Stimulated activated CD8-positive, alpha-beta memory T cell treated with anti-CD3 and anti-CD28 coated beads, Interleukin-4, amount 100 ng/mL, for 48 hours (primary cell): ENCODE measurements at regions not wholly inside any gene's neighbourhood (a gene's known extent, or its start where the extent isn't known, plus 50 kb on each side); places are given as distances from the start of the nearest gene placed in this dataset.
"Not testable (repeated sequence)": the region's sequence is repeated elsewhere in the genome, so short reads cannot be mapped to it uniquely, and the experiment has no call there.

Experiments used
- DNase-seq: peaks from one replicate; pipeline ENCODE4 v3.0.0-alpha.2; 2020

DNA sequence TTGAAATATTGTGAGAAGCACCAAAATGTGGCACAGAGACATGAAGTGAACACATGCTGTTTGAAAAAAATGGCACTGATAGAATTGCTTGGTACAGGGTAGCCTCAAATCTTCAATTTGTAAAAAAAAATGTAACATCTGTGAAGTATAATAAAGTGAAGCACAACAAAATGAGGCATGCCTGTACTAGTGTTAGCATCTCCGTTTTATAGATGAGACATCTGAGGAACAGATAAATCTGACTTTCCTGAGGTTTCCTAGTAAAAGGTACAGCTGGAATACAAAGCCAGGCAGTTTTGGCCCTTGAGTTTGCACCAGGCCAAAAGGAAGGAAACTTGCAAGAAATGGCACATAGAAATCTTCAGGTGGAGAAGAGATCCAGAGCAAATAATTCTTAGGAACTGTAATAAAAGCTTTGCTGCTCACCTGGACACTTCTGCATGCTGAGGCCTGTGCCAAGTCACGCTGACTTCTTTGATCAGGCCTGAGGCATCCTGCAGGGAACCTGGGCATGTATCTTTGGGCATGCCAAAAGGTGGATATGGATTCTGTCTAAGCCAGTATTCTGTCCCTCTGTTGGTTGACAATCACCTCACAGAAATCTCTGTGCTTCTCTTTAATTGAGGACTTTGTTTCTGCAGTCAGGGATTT lies 251.5 kb upstream of the PLPP4 start:
- no peak for DNase-seq

DNA sequence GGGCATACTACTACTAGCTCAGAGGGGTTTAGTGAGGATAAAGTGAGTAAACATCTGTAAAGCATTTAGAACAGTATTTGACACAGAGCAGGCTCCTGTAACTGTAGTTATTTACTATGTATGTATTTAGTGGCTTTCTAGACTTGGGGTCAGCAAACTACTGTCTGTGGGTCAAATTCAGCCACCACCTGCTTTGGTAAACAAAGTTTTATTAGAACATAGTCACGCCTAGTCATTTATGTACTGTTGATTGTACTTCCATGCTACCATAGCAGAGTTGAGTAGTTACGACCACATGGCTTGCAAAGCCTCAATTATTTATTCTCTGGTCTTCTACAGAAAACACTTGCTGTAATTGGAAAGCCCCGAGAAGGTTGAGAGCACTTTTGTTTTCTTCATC lies 248.5 kb upstream of the PLPP4 start:
- no peak for DNase-seq

DNA sequence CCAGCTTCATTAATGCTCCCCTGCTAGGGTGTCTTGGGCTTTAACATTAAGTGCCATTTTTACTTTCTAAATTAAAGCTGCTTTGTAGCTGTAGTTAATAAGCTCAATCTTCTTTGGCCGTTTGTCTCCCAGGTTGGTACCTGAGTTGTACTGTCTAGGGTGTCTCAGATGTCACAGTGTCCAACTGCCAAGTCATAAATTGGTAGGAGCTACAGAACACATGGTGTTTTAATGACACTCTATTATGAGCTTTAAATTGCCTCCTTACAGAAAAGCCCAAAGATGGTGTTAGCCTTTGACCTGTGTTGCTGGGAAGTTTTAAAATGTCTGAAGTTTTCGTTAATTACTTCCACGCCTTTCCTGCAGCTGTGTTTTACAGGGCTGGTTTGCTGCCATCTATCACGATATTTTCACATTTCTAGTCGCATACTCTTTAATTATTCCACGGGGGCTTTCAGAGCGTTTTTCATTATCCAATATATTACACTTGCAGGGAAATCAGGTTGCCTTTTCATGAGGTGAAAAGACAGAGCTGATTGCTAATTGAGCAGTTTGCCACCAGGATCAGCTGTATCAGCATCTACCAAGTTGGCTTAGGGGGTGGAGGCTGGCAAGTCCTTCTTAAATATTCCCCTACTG lies 247.8 kb upstream of the PLPP4 start:
- no peak for DNase-seq

DNA sequence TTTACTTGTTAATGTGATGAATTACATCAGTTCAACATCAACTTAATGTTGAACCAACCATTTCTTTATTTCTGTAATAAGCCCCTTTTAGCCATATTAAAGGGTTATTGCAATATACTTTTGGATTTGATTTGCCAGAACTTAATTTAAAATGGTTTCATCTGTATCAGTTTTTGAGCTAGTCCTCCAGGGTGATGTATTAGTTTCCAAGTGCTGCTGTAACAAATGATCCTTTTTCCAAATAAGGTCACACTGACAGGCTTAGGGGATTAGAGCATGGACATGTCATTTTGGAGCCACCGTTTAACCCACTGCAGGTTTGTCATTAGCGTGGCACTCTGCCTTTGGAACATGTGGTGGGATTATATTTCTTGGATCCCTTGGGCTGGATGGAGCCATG lies 244.8 kb upstream of the PLPP4 start:
- DNase-seq, result no peak

DNA sequence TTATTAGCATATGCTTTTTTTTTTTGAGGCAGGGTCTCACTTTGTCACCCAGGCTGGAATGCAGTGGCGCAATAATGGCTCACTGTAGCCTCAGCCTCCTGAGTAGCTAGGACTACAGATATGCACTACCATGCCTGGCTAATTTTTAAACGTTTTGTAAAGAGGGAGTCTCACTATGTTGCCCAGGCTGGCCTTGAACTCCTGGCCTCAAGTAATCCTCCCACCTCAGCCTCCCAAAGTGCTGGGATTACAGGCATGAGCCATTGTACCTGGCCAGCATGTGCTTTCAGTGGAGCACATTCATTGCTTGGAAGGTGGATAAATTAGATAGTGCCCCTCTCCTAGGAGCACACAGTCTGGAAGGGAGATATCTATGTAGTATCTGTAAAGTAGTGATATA lies 243.7 kb upstream of the PLPP4 start:
- not testable (repeated sequence) for DNase-seq

DNA sequence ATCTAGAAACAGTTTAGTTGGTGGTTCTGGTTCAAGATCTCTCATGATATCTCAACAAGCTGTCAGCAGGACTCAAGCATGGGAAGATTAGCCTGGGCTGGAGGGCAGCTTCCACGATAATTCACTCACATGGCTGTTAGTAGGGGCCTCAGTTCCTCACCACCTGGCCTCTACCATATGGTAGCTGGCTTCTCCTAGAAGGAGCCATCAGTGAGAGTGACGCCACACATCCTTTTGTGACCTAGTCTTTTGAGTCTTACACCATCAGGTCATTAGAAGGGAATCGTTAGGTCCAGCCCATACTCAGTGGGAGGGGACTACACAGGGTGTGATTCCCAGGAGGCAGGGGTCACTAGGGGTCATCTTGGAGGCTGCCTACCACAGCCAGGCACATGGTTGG lies 239.3 kb upstream of the PLPP4 start:
- DNase-seq, result no peak

DNA sequence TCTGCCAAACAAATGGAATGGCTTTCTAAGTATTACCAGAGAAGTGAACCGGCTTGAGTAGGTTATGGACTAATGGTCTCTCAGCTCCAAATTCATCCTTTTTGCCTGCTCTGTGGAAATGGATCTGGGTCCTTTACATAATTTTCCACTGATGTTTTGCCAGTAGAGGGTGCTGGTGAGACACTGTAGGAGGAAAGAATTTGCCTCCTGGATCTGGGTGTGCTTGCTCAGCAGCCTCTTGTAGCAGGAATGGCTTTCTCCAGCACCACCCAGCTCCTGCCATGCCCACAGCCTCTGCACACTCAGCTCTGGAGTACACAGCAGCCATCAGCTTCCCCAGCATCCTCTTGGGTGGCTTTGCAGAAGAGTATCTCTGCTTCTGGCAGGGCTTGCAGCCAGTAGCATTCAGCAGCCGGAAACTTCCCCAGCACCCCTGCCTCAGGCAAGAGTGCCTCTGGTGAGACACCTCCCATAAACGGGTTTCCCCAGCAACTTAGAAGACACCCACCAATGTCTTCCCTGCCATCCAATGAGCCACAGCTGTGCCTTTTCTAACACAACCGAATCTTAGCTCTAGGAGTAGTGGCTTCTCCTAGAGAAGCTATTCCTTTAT lies 235.0 kb upstream of the PLPP4 start:
- DNase-seq, result no peak

DNA sequence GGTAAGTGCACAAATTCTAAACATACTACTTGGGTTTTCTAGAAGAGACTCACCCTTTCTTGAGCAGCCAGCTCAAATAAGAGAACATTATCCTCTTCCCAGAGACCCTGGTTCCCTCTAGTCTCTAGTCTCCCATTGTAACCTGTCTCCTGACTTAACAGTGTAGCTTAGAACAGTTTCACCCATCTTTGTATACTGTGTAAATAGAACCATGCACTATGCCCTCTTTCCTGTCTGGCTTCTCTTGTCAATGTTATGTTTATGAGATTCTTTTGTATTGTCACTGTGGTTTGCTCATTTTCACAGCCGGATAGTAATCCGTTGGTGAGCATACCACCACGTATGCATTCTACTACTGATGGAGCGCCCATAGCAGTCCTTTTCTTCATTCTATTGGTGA lies 227.4 kb upstream of the PLPP4 start:
- no peak for DNase-seq

DNA sequence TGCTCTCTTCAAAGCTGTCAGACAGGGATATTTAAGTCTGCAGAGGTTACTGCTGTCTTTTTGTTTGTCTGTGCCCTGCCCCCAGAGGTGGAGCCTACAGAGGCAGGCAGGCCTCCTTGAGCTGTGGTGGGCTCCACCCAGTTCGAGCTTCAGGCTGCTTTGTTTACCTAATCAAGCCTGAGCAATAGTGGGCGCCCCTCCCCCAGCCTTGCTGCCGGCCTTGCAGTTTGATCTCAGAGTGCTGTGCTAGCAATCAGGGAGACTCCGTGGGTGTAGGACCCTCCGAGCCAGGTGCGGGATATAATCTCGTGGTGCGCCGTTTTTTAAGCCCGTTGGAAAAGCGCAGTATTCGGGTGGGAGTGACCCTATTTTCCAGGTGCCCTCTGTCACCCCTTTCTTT lies 217.3 kb upstream of the PLPP4 start:
- not testable (repeated sequence) for DNase-seq

DNA sequence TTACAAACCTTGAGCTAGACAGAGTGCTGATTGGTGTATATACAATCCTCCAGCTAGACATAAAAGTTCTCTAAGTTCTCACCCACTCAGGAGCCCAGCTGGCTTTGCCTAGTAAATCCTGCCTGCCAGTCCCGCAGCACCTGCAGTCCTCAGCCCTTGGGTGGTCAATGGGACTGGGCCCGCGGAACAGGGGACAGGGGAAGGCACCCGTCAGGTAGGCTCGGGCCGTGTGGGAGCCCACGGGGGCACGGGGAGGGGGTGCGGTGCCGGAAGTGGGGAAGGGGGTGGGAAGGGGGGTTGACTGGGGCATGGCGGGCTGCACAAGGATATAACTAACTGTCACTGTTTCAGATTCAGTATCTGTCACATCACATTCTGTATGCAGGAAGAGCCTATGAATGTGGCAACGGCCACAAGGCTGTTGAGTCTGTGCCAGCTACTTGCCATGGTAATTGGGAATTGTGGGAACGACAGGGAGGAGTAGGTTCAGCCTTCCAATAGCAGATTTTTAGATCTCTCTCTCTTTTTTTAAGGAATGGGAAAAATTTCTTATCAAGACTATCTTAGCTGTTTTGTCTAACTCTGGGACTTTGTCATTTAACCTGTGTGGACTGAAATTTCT lies 205.1 kb upstream of the PLPP4 start:
- no peak for DNase-seq

DNA sequence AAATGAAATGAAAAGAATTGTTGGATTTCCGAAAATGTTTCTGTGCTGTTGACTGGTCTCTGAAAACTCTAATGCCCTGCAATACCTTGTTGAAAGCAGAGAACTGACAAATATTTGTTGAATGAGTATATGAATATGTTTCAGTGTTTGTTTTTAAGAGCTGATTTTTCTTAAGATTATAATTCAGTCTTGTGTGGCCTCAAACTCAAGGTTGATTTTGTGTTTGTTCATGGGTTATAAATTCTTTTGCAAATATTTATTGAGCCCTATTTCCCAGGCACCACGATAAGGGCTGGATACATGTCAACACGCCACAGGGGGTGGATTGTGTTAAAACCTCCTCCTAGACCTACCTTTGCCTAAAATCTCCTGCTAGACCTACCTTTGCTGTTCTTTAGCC lies 203.9 kb upstream of the PLPP4 start:
- no peak for DNase-seq

DNA sequence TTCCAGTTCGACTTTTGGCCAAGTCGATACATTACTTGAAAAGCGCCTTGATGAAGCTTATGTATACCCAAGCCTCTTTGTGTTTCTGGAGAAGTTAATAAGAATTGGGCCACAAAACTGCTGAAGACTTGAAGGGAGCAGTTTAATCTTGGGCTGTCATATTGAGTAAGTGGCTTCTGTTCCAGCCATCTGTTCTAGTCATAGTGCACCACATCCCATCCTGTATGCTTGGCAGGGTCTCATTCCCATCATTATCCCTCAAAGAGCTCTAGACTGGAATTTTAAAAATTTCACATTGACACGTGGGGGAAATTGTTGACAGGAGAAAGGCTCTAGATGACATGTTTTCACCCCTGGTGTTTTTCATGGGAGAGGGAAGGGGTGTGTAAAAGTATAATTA lies 196.6 kb upstream of the PLPP4 start:
- DNase-seq, result no peak

DNA sequence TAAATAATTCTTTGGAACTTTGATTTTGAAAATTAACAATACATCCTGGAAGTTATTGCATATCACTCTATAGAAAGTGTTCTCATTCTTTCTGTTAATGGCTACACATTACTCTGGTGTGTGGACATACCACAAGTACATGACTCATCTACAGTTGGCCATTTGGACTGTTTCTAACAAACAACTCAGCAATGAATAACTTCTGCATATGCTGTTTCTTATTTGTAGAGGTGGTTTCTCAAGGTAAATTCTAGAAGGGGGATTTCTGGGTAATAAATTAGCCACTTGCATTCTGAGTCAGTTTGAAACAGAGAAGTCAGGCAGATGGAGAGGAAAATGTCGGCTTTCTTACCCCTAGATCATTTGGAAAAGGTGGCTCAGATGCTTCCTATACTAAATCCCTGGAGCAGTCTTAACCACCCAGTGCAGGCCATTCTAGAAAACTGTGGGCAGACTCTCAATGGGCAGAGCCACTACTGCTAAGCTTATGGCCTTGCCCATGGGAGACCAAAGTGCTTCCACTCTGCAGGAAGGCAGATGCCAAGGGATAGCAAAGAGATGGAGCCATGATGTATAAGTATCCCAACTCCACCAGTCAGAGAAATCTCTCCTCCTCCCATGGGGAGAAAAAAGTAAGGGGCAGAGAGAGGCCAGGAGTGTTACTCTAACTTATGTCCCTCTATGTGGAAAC lies 194.0 kb upstream of the PLPP4 start:
- no peak for DNase-seq

DNA sequence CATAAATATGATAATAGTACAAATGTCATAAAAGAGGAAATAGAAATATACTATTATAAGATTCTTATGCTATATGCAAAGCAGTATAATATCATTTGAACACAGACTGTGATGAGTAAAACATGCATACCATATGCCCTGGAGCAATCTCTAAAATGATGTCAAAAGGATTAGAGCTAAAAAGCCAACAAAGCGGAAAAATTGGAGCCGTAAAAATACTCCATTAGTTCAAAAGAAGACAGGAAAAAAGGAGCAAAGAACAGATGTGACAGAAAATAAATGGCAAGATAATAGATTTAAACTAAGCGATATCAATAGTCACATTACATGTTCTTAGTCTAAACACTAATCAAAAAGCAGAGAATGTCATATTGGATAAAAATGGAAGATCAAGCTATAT lies 191.0 kb upstream of the PLPP4 start:
- DNase-seq, result no peak

DNA sequence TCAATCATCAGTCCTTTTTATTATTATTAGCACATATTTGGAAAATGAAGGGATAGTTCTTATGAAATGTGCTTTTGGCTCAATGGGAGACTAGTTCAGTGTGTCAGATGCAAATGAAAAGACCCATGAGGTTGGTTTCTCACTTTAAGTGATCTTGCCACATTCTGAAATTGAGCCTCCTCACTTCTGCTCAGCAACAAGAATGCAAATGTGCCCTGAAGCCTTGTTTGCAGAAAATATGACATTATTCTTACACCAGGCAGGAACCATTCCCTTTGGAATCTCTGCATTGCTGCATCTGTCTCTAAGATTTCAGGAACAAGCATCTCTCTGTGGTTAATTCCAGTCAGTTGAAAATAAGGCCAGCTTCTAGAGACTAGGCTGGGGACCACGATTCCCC lies 186.1 kb upstream of the PLPP4 start:
- DNase-seq, result no peak

DNA sequence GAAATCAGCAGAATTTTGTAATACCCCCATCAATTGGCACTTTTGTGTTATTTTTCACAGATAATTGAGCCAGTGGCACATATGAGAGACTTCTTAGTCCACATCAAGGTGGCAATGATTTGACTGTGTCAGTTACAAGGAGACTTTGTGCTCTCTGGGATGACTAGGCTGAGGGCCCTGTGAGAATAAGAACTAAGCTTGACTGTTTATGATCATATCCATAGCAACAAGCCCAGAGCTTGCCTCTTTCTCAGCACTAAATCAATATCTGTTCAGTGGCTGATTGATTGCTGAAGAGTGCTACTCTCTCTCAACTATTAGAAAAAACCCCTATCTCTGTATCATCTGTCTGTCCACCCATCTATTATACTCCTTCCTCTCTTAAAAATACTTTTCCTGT lies 185.3 kb upstream of the PLPP4 start:
- no peak for DNase-seq

DNA sequence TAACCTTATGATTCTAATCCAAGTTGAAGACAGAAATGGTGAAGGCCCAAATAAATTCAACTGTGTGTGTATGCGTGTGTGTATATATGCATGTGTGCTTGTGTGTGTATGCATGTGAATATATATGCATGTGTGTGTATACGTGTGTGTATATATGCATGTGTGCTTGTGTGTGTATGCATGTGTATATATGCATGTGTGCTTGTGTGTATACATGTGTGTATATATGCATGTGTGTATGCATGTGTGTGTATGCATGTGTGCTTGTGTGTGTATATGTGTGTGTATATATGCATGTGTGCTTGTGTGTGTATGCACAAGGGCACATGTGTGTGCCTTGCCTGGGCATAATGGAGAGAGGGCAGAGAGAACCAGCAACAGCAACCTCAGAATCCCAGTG lies 184.7 kb upstream of the PLPP4 start:
- no peak for DNase-seq

DNA sequence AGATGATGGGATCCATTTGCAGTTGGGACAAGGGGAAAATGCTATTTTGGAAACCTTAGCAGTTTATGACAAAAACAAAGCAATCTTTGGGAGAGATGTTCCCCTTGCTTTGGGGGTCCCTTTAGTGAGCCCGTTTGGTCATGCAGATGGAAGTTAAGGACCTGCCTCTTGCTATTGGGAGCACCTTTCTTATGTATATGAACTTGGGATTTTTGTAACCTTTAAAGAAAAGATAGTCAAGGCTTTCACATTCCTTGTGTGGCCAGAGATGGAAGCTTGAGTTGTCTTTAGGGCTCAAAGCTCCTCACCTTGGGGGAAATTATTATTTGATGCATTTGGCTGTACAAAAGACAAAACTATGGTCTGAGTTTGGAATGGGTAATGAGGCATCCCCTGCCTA lies 179.0 kb upstream of the PLPP4 start:
- DNase-seq, result no peak

DNA sequence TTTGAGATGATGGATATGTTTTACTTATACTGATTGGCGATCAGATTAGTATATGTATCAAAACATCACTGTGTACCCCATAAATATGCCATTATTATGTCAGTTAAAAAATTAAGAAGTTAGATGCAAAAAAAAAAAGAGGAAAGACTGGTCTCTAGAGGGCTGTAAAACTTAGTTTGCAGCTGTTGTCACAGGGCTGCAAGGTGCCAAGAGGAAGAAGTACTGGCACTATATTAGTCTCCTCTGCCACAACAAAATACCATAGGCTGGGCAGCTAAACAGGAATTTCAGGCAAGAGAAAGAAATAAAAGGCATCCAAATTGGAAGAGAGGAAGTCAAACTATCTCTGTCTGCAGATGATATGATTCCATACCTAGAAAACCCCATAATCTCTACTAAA lies 177.8 kb upstream of the PLPP4 start:
- no peak for DNase-seq

DNA sequence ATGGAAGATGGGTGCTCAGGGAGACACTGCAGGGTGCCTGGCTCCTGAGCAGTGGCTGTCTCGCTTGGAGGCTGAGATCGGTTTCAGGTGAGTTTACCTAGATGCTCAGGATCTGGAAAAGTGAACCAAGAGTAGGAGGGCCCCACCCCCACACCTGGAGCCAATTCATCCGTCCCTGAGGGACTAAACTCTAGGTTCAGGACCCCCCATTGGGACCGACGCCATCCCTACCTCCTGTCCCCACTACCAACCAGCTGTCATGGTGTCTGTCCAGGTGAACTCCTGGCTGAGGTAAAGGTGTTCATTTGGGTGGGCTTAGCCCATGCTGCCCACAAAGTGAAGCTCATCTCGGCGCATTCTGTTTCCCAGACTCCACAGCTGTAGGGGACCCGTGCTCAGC lies 174.6 kb upstream of the PLPP4 start:
- DNase-seq, result no peak

DNA sequence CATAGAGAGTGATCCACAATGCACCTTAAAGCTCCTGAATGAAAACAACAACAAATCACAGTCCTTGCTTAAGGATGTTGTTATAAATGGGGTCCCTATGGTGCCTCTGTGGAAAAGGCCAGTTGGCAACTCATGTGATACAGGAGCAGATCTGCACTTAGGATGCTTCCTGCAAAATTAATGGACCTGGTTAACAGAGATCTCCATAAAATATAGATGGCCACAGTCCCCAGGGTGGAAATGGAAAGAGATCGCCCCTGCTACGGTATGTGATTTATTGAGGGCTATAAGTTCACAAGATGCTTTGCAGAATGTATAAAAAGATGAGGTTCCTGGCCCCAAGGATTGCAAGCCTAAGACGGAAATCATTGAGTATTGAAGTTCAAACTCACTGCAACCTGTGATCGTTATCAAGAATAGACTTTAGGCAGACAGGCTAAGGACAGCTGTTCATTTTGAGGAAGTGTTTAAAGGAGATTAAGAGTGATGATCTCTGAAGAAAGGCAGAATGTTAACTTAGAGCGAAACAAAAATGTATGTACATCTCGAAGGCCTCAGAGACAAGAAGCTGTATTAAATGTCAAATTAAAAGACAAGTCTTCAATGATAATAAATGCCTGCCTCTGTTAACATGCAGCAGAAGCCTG lies 174.1 kb upstream of the PLPP4 start:
- DNase-seq, result no peak

DNA sequence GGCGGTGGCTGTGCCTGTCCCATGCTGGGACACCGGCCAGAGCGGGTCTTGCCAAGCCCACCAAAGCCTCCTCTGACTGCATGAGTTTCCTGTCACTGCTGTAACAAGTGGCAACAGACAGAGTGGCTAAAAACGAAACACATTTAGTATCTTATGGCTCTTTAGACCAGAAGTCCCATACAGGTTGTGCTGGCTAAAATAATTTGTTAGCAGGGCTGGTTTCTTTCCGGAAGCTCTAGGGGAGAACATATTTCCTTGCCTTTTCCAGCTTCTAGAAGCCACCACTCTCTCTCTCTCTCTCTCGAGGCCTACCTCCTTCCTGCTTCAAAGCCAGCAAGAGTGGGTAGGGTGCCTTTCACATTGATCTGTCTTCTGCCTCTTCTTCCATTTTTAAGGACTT lies 171.6 kb upstream of the PLPP4 start:
- DNase-seq, result no peak

DNA sequence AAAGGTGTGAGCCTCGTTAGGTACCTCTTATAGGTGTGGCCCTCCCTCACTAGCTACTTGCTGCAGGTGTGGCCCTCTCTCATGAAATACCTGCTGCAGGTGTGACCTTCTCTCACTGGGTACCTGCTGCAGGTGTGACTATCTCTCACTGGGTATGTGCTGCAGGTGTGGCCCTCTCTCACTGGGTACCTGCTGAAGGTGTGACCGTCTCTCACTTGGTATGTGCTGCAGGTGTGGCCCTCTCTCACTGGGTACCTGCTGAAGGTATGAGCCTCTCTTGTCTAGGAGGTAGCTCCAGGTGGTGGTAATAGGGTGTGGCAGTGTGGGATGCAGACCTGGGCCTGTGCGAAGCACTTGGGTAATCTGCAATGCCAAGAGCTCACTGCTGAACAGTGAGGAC lies 170.7 kb upstream of the PLPP4 start:
- no peak for DNase-seq
